ENCODE measurements at regions not wholly inside any gene's neighbourhood (a gene's known extent, or its start where the extent isn't known, plus 50 kb on each side); places are given as distances from the start of the nearest gene placed in this dataset.

DNA sequence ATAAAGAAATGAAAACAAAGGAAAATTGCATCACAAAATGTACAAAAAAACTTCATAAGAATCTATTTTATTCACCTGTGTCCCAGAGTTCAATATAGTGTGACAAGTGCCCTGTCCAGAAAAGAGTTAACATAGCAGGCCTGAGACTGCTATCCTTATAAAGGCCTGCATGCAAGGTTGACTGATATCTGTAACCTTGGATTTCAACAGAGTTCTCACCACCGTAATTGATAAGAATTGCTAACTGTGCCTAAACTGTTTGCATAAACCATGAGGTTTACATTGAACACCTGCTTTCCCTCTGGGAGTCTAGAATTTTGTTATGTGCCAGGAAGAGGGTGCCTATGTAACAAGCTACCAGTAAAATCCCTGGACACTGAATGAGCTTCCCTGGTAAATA is 461.7 kb upstream of the DPH6 start:
- H3K36me3 ChIP-seq (replicated peaks in 1 of 2) = no peaks in the 10 kb centered on the region

GRCh38 chr15:36008719-36009118 is 462.8 kb upstream of the DPH6 start:
- TF ChIP-seq POLR2A (IDR thresholded peaks at IDR 0.05) (no peak), CTCF (IDR thresholded peaks at IDR 0.05) (no peak)
- intact Hi-C loops (cut with DNase I) = no loop called here
- no peak for DNase-seq
- Histone ChIP-seq H3K9me3 (replicated peaks in 1 of 3) (no peaks in the 10 kb centered on the region), H3K27ac (no peak overlapping the region), H3K4me1 (replicated peaks in 1 of 2) (no peaks in the 10 kb centered on the region), H3K36me3 (replicated peaks in 1 of 2) (no peaks in the 10 kb centered on the region), H3K27me3 (no peaks in the 10 kb centered on the region), H3K4me3 (no peak overlapping the region)

More for the DNA sequence above, 461.7 kb upstream of the DPH6 start:
- intact Hi-C loops (cut with DNase I) = no loop called here
- no peaks in the 10 kb centered on the region for H3K4me1 ChIP-seq (replicated peaks in 1 of 2)
- H3K27me3 ChIP-seq = no peaks in the 10 kb centered on the region
- H3K4me3 ChIP-seq = no peak overlapping the region
- H3K27ac ChIP-seq = no peak overlapping the region
- no peak for DNase-seq
- no peak for TF ChIP-seq POLR2A (IDR thresholded peaks at IDR 0.05)
- no peak for TF ChIP-seq CTCF (IDR thresholded peaks at IDR 0.05)
- H3K9me3 ChIP-seq (replicated peaks in 1 of 3) = no peaks in the 10 kb centered on the region
- WGBS, 4 donors = 36 to 45% (median 44%) methylated on average over 1 of the region's 1 CpG

- intact Hi-C loops (cut with DNase I) = loop anchor here in 1 of 2 donors (10.0 kb wide), 1 partner anchor 391 kb away; no protein-coding TSS in a partner anchor
- 57 to 63% (median 60%) methylated on average over 9 of the region's 9 CpGs for WGBS, 4 donors
- no peaks in the 10 kb centered on the region for H3K36me3 ChIP-seq (replicated peaks in 1 of 2)
- H3K4me3 ChIP-seq = no peak overlapping the region
- H3K27me3 ChIP-seq = no peaks in the 10 kb centered on the region
- peak in 2 of 7 donors; percentile 1 to 13 for DNase-seq
- no peak overlapping the region for H3K27ac ChIP-seq
- TF ChIP-seq CTCF (IDR thresholded peaks at IDR 0.05) = no peak
- TF ChIP-seq POLR2A (IDR thresholded peaks at IDR 0.05) = no peak
- no peaks in the 10 kb centered on the region for H3K4me1 ChIP-seq (replicated peaks in 1 of 2)
- no peaks in the 10 kb centered on the region for H3K9me3 ChIP-seq (replicated peaks in 1 of 3)
Observed at GRCh38 chr15:36024031-36024688, 478.2 kb upstream of the DPH6 start.

DNA sequence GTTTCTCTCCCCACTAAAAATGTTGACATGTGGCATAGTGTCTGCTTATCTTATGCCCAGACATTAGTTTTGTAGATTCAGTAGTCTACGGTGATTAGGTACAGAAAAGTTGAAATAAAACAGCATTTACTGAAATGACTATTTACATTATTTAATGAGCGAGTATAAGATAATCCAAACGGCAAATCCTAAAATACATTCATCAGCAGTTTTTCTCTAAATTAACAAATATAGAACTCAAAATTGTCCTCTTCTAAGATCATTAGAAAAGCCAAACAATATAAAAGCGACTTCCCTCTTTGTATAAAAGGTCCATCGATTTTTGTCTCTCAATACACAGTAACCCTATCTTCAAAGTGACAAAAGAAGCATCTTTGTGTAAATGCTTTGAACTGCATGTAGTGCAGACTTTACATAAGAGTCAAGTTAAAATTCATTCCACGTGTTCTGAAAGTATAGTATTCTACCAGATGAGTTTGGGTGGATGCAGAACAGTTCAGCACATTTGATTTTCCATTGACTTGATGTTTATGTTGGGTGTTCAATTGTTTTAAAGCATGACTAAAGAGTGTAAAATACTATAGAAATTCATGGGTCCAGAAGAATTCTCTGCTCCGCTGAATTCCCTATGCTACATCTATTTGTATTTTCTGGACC is 480.8 kb upstream of the DPH6 start:
- no peaks in the 10 kb centered on the region for H3K27me3 ChIP-seq
- H3K4me1 ChIP-seq (replicated peaks in 1 of 2) = no peaks in the 10 kb centered on the region
- TF ChIP-seq POLR2A (IDR thresholded peaks at IDR 0.05) (no peak), CTCF (IDR thresholded peaks at IDR 0.05) (no peak)
- H3K27ac ChIP-seq = no peak overlapping the region
- DNase-seq = no peak
- WGBS, 4 donors = 78 to 84% (median 82%) methylated on average over 7 of the region's 7 CpGs
- H3K4me3 ChIP-seq = no peak overlapping the region
- intact Hi-C loops (cut with DNase I) = loop anchor here in 1 of 2 donors (10.0 kb wide), 1 partner anchor 388 kb away; no protein-coding TSS in a partner anchor
- no peaks in the 10 kb centered on the region for H3K9me3 ChIP-seq (replicated peaks in 1 of 3)
- no peaks in the 10 kb centered on the region for H3K36me3 ChIP-seq (replicated peaks in 1 of 2)

All from adrenal gland (tissue), 9 donors.